ENCODE measurements at regions not wholly inside any gene's neighbourhood (a gene's known extent, or its start where the extent isn't known, plus 50 kb on each side); places are given as distances from the start of the nearest gene placed in this dataset.

DNA sequence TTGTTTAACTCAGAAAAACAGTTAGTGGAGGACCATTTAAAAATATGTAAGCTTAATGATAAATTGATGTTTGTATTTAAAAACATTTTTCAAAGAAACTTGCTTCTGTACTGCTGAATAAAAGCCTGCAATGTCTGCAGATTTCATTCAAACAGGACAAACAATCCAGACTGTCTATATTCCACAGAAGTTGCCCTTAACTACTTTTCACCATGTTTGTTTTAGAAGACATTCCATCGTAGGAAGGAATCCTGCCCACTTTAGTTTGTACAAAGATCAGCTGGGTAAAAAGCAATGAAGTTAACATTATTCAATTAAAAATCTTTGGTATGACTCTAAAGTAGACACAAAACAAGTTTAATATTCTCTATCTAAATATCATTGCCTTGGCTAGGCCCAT, 195.7 kb upstream of the CCNH start (continued):
- TF ChIP-seq, protein P1, sequence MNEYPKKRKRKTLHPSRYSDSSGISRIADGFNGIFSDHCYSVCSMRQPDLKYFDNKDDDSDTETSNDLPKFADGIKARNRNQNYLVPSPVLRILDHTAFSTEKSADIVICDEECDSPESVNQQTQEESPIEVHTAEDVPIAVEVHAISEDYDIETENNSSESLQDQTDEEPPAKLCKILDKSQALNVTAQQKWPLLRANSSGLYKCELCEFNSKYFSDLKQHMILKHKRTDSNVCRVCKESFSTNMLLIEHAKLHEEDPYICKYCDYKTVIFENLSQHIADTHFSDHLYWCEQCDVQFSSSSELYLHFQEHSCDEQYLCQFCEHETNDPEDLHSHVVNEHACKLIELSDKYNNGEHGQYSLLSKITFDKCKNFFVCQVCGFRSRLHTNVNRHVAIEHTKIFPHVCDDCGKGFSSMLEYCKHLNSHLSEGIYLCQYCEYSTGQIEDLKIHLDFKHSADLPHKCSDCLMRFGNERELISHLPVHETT (CRISPR knock-in tag; conservative IDR thresholded peaks at IDR 0.05 in 1 of 2, IDR thresholded peaks at IDR 0.05 in 1 of 2): no peak
- TF ChIP-seq PHB (CRISPR knock-in tag; IDR thresholded peaks at IDR 0.05): no peak
- TF ChIP-seq OTX1 (CRISPR knock-in tag; IDR thresholded peaks at IDR 0.05): no peak

DNA sequence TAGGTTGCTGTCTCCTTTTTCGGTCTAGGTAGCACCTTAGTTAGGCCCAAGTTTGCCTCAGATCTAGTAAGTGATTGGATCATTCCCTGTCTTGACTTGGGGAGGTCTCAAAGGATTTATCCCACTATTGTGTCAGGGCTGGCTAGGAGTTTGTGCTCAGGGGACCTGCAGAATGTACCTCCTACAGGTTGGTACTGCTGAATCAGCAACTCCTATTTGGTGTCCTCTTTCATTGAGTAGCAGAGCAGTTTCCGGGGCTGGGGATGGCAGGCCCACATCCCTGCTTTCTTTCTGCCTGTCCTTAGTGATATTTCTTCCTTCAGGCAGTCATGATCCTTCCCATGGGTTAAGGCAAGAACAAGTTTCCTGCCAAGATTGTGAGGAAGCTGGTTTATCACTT, 192.9 kb upstream of the CCNH start:
- ChIA-PET POLR2A (no interaction called here), CTCF (ENCODE audit: low intra/inter-chr PET ratio) (no interaction called here)
- no peaks in the 10 kb centered on the region for H3K27me3 ChIP-seq (ENCODE audit: control insufficient read depth in 2 of 2, insufficient read depth in 2 of 2, low read length in 2 of 2)
- H3K4me1 ChIP-seq (replicated peaks in 1 of 2; ENCODE audit: control insufficient read depth in 2 of 2, insufficient read depth in 2 of 2, low read length in 2 of 2): no peaks in the 10 kb centered on the region
- no peaks in the 10 kb centered on the region for H4K20me1 ChIP-seq (replicated peaks; ENCODE audit: control insufficient read depth, insufficient read depth, low read length)
- no peak overlapping the region for H3K4me3 ChIP-seq
- WGBS (ENCODE audit: insufficient coverage, low coverage, missing lambda C conversion rate): 4% methylated on average over 2 of the region's 2 CpGs
- TF ChIP-seq GTF2F1 (IDR thresholded peaks at IDR 0.05; ENCODE audit: low read depth, low read length) (no peak), ZNF12 (CRISPR knock-in tag; IDR thresholded peaks at IDR 0.05) (no peak), XRCC4 (IDR thresholded peaks at IDR 0.05; ENCODE audit: extremely low read depth, insufficient read depth, insufficient read length) (no peak), SMARCB1 (IDR thresholded peaks at IDR 0.05; ENCODE audit: insufficient read length, low read depth) (no peak), IRF2 (CRISPR knock-in tag; IDR thresholded peaks at IDR 0.05) (no peak), NFYB (IDR thresholded peaks at IDR 0.05; ENCODE audit: extremely low read depth, insufficient read length) (no peak), TEAD1 (CRISPR knock-in tag; IDR thresholded peaks at IDR 0.05) (no peak), ZKSCAN8 (CRISPR knock-in tag; IDR thresholded peaks at IDR 0.05) (no peak)
- TF ChIP-seq, protein P2, sequence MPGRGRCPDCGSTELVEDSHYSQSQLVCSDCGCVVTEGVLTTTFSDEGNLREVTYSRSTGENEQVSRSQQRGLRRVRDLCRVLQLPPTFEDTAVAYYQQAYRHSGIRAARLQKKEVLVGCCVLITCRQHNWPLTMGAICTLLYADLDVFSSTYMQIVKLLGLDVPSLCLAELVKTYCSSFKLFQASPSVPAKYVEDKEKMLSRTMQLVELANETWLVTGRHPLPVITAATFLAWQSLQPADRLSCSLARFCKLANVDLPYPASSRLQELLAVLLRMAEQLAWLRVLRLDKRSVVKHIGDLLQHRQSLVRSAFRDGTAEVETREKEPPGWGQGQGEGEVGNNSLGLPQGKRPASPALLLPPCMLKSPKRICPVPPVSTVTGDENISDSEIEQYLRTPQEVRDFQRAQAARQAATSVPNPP (IDR thresholded peaks at IDR 0.05; ENCODE audit: borderline replicate concordance, insufficient read depth, insufficient read length): no peak
- TF ChIP-seq, protein P3, sequence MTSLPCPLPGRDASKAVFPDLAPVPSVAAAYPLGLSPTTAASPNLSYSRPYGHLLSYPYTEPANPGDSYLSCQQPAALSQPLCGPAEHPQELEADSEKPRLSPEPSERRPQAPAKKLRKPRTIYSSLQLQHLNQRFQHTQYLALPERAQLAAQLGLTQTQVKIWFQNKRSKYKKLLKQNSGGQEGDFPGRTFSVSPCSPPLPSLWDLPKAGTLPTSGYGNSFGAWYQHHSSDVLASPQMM (CRISPR knock-in tag; IDR thresholded peaks at IDR 0.05): no peak
- TF ChIP-seq, protein P4, sequence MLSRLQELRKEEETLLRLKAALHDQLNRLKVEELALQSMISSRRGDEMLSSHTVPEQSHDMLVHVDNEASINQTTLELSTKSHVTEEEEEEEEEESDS (CRISPR knock-in tag; IDR thresholded peaks at IDR 0.05): no peak
- DNase-seq (ENCODE audit: extremely low read depth in 1 of 4, low spot score in 3 of 4) (no peak), FAIRE-seq (no peak), ATAC-seq (no peak)
- no peak overlapping the region for H3K27ac ChIP-seq (ENCODE audit: extremely low read depth, low read depth, low read length)
- no peaks in the 10 kb centered on the region for H3K79me2 ChIP-seq (ENCODE audit: control insufficient read depth, insufficient read depth, low read length)
- H3K9me1 ChIP-seq (ENCODE audit: control insufficient read depth, insufficient read depth, low read length): no peaks in the 10 kb centered on the region
- intact Hi-C loops (cut with micrococcal nuclease) (no loop called here), in situ Hi-C loops (cut with MboI) (no loop called here)
- H3K36me3 ChIP-seq (ENCODE audit: control insufficient read depth, insufficient read depth, low read length): no peaks in the 10 kb centered on the region
- no peak overlapping the region for H2AFZ ChIP-seq (ENCODE audit: low read depth, low read length)
- no peak overlapping the region for H3K9ac ChIP-seq (ENCODE audit: insufficient read depth in 1 of 2, low read depth in 2 of 2, low read length in 2 of 2)
- BruUV-seq (replicated peaks): no TSS peak
- no peak overlapping the region for H3K4me2 ChIP-seq (ENCODE audit: insufficient read depth, low read length)
- H3K9me3 ChIP-seq (replicated peaks; ENCODE audit: control insufficient read depth, insufficient read depth, low read depth, low read length): no peaks in the 10 kb centered on the region; the same call in 1 of the 2 replicates

Measured in K562 (cell line).